ENCODE measurements at regions not wholly inside any gene's neighbourhood (a gene's known extent, or its start where the extent isn't known, plus 50 kb on each side); places are given as distances from the start of the nearest gene placed in this dataset.

GRCh38 chr10:108633046-108633445 is 1290.3 kb downstream of the XPNPEP1 start:
- no peak for TF ChIP-seq EZH2phosphoT487 (conservative IDR thresholded peaks at IDR 0.05; ENCODE audit: low read length)
- no peak for TF ChIP-seq CTCF (IDR thresholded peaks at IDR 0.05; ENCODE audit: insufficient read depth, low read length, poor library complexity, severe bottlenecking)
- H3K9me2 ChIP-seq (replicated peaks; ENCODE audit: insufficient read depth, low read length): no peaks in the 10 kb centered on the region
- no peaks in the 10 kb centered on the region for H4K20me1 ChIP-seq (ENCODE audit: low read depth, low read length)
- no peaks in the 10 kb centered on the region for H3K79me2 ChIP-seq (ENCODE audit: insufficient read depth, low read length)
- no peak overlapping the region for H3K4me3 ChIP-seq (ENCODE audit: insufficient read depth, low read length, poor library complexity, severe bottlenecking)
- H3K4me2 ChIP-seq (ENCODE audit: low read depth, low read length, poor library complexity, severe bottlenecking): no peak overlapping the region
- no peaks in the 10 kb centered on the region for H3F3A ChIP-seq (ENCODE audit: insufficient read depth)
- no peak overlapping the region for H2AFZ ChIP-seq (ENCODE audit: low read depth, low read length, severe bottlenecking)
- no peaks in the 10 kb centered on the region for H3K36me3 ChIP-seq (ENCODE audit: low read length)
- H3K27ac ChIP-seq (ENCODE audit: low read depth, low read length): no peak overlapping the region
- no peak overlapping the region for H3K9ac ChIP-seq (ENCODE audit: low read length)
- no peaks in the 10 kb centered on the region for H3K9me3 ChIP-seq (ENCODE audit: insufficient read depth, low read length)
- no peaks in the 10 kb centered on the region for H3K27me3 ChIP-seq (ENCODE audit: low read length)

- TF ChIP-seq CTCF (IDR thresholded peaks at IDR 0.05; ENCODE audit: insufficient read depth, low read length, poor library complexity, severe bottlenecking): no peak
Observed at GRCh38 chr10:108632144-108632543, 1291.2 kb downstream of the XPNPEP1 start.

GRCh38 chr10:108631332-108631731 is 1292.0 kb downstream of the XPNPEP1 start:
- Histone ChIP-seq H3K9me2 (replicated peaks; ENCODE audit: insufficient read depth, low read length) (no peaks in the 10 kb centered on the region), H3K27ac (ENCODE audit: low read depth, low read length) (no peak overlapping the region), H3K36me3 (ENCODE audit: low read length) (no peaks in the 10 kb centered on the region), H3K4me3 (ENCODE audit: insufficient read depth, low read length, poor library complexity, severe bottlenecking) (no peak overlapping the region), H3F3A (ENCODE audit: insufficient read depth) (no peaks in the 10 kb centered on the region), H3K4me2 (ENCODE audit: low read depth, low read length, poor library complexity, severe bottlenecking) (no peak overlapping the region), H3K79me2 (ENCODE audit: insufficient read depth, low read length) (no peaks in the 10 kb centered on the region), H3K9me3 (ENCODE audit: insufficient read depth, low read length) (no peaks in the 10 kb centered on the region), H2AFZ (ENCODE audit: low read depth, low read length, severe bottlenecking) (no peak overlapping the region), H4K20me1 (ENCODE audit: low read depth, low read length) (no peaks in the 10 kb centered on the region), H3K9ac (ENCODE audit: low read length) (no peak overlapping the region), H3K27me3 (ENCODE audit: low read length) (no peaks in the 10 kb centered on the region)
- TF ChIP-seq EZH2phosphoT487 (conservative IDR thresholded peaks at IDR 0.05; ENCODE audit: low read length) (no peak), CTCF (IDR thresholded peaks at IDR 0.05; ENCODE audit: insufficient read depth, low read length, poor library complexity, severe bottlenecking) (no peak)

More at GRCh38 chr10:108632144-108632543, 1291.2 kb downstream of the XPNPEP1 start:
- Histone ChIP-seq H3K9ac (ENCODE audit: low read length) (no peak overlapping the region), H3K36me3 (ENCODE audit: low read length) (no peaks in the 10 kb centered on the region), H3K27ac (ENCODE audit: low read depth, low read length) (no peak overlapping the region), H3K4me3 (ENCODE audit: insufficient read depth, low read length, poor library complexity, severe bottlenecking) (no peak overlapping the region), H3K27me3 (ENCODE audit: low read length) (no peaks in the 10 kb centered on the region), H3K9me3 (ENCODE audit: insufficient read depth, low read length) (no peaks in the 10 kb centered on the region), H3K9me2 (replicated peaks; ENCODE audit: insufficient read depth, low read length) (no peaks in the 10 kb centered on the region), H4K20me1 (ENCODE audit: low read depth, low read length) (no peaks in the 10 kb centered on the region), H3K79me2 (ENCODE audit: insufficient read depth, low read length) (no peaks in the 10 kb centered on the region), H3F3A (ENCODE audit: insufficient read depth) (no peaks in the 10 kb centered on the region), H3K4me2 (ENCODE audit: low read depth, low read length, poor library complexity, severe bottlenecking) (no peak overlapping the region), H2AFZ (ENCODE audit: low read depth, low read length, severe bottlenecking) (no peak overlapping the region)

- no peaks in the 10 kb centered on the region for H3K9me2 ChIP-seq (replicated peaks; ENCODE audit: insufficient read depth, low read length)
- H3K36me3 ChIP-seq (ENCODE audit: low read length): no peaks in the 10 kb centered on the region
- H3K79me2 ChIP-seq (ENCODE audit: insufficient read depth, low read length): no peaks in the 10 kb centered on the region
Observed at GRCh38 chr10:108629834-108630233, 1293.5 kb downstream of the XPNPEP1 start.

More at GRCh38 chr10:108629834-108630233, 1293.5 kb downstream of the XPNPEP1 start:
- H3K4me2 ChIP-seq (ENCODE audit: low read depth, low read length, poor library complexity, severe bottlenecking): no peak overlapping the region
- H3F3A ChIP-seq (ENCODE audit: insufficient read depth): no peaks in the 10 kb centered on the region
- H2AFZ ChIP-seq (ENCODE audit: low read depth, low read length, severe bottlenecking): no peak overlapping the region
- TF ChIP-seq CTCF (IDR thresholded peaks at IDR 0.05; ENCODE audit: insufficient read depth, low read length, poor library complexity, severe bottlenecking) (no peak), EZH2phosphoT487 (conservative IDR thresholded peaks at IDR 0.05; ENCODE audit: low read length) (no peak)
- H3K27me3 ChIP-seq (ENCODE audit: low read length): no peaks in the 10 kb centered on the region
- H3K4me3 ChIP-seq (ENCODE audit: insufficient read depth, low read length, poor library complexity, severe bottlenecking): no peak overlapping the region
- no peak overlapping the region for H3K27ac ChIP-seq (ENCODE audit: low read depth, low read length)
- no peak overlapping the region for H3K9ac ChIP-seq (ENCODE audit: low read length)
- H4K20me1 ChIP-seq (ENCODE audit: low read depth, low read length): no peaks in the 10 kb centered on the region
- no peaks in the 10 kb centered on the region for H3K9me3 ChIP-seq (ENCODE audit: insufficient read depth, low read length)
